ENCODE measurements at regions not wholly inside any gene's neighbourhood (a gene's known extent, or its start where the extent isn't known, plus 50 kb on each side); places are given as distances from the start of the nearest gene placed in this dataset.
A peak's percentile ranks its signal among the peaks of the same experiment; 100 is the strongest.

DNA sequence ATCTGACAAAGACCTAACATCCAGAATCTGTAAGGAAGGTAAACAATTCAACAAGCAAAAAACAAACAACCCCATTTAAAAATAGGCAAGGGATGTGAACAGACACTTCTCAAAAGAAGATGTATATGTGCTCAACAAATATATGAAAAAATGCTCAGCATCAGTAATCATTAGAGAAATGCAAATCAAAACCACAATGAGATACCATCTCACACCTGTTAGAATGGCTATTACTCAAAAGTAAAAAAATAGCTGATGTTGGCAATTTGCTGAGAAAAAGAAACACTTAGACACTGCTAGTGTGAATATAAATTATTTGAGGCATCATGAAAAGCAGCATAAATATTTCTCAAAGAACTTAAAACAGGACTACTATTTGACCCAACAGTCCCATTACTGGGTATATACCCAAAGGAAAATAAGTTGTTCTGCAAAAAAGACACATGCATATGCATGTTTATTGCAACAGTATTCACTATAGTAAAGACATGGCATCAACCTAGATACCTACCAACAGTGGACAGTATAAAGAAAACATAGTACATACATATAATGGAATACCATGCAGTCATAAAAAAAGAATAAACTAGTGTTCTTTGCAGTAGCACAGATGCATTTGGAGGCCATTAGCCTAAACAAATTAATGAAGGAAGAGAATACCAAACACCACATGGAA is 980.1 kb downstream of the KCNMA1 start:
- Histone ChIP-seq H3K4me3 (replicated peaks; ENCODE audit: low read depth, low read length) (no peak overlapping the region), H3K27me3 (replicated peaks; ENCODE audit: control insufficient read depth, insufficient read depth, low read length) (no peaks in the 10 kb centered on the region), H3K36me3 (ENCODE audit: control insufficient read depth, insufficient read depth, low read length) (no peaks in the 10 kb centered on the region)
- peak; percentile 6 for DNase-seq (ENCODE audit: extremely low read depth, insufficient read length)
- TF ChIP-seq, protein P1, sequence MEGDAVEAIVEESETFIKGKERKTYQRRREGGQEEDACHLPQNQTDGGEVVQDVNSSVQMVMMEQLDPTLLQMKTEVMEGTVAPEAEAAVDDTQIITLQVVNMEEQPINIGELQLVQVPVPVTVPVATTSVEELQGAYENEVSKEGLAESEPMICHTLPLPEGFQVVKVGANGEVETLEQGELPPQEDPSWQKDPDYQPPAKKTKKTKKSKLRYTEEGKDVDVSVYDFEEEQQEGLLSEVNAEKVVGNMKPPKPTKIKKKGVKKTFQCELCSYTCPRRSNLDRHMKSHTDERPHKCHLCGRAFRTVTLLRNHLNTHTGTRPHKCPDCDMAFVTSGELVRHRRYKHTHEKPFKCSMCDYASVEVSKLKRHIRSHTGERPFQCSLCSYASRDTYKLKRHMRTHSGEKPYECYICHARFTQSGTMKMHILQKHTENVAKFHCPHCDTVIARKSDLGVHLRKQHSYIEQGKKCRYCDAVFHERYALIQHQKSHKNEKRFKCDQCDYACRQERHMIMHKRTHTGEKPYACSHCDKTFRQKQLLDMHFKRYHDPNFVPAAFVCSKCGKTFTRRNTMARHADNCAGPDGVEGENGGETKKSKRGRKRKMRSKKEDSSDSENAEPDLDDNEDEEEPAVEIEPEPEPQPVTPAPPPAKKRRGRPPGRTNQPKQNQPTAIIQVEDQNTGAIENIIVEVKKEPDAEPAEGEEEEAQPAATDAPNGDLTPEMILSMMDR (IDR thresholded peaks at IDR 0.05; ENCODE audit: insufficient read depth, low read length, poor library complexity, severe bottlenecking), result no peak

DNA sequence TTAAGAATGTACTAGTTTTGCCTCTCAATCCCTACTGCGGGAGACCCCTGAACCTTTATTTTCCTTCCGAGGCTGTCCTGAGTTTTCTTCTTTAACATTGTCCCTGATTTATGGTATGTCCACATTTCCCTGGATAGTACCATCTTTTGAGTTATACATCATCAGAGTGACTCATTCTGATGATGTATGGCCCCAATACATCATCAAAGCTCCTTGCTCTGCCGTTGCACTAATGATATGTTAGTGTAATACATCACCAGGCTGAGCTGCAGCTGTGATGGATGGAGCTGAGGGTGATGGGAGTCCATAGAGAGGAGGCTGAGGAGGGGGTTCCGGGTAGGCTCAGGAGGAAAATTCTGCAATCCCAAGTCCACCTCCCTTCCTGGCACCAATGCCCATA is 986.5 kb downstream of the KCNMA1 start:
- TF ChIP-seq, protein P1 (IDR thresholded peaks at IDR 0.05; ENCODE audit: insufficient read depth, low read length, poor library complexity, severe bottlenecking), result no peak
- no peaks in the 10 kb centered on the region for H3K36me3 ChIP-seq (ENCODE audit: control insufficient read depth, insufficient read depth, low read length)
- H3K27me3 ChIP-seq (replicated peaks; ENCODE audit: control insufficient read depth, insufficient read depth, low read length), result no peaks in the 10 kb centered on the region
- DNase-seq (ENCODE audit: extremely low read depth, insufficient read length), result no peak
- H3K4me3 ChIP-seq (replicated peaks; ENCODE audit: low read depth, low read length), result no peak overlapping the region

- Histone ChIP-seq H3K4me3 (replicated peaks; ENCODE audit: low read depth, low read length) (no peak overlapping the region), H3K36me3 (ENCODE audit: control insufficient read depth, insufficient read depth, low read length) (no peaks in the 10 kb centered on the region), H3K27me3 (replicated peaks; ENCODE audit: control insufficient read depth, insufficient read depth, low read length) (no peaks in the 10 kb centered on the region; the same call in 1 of the 2 replicates)
- DNase-seq (ENCODE audit: extremely low read depth, insufficient read length), result no peak
- TF ChIP-seq, protein P1 (IDR thresholded peaks at IDR 0.05; ENCODE audit: insufficient read depth, low read length, poor library complexity, severe bottlenecking), result no peak
These were observed 987.9 kb downstream of the KCNMA1 start for GRCh38 chr10:76649723-76650127.

DNA sequence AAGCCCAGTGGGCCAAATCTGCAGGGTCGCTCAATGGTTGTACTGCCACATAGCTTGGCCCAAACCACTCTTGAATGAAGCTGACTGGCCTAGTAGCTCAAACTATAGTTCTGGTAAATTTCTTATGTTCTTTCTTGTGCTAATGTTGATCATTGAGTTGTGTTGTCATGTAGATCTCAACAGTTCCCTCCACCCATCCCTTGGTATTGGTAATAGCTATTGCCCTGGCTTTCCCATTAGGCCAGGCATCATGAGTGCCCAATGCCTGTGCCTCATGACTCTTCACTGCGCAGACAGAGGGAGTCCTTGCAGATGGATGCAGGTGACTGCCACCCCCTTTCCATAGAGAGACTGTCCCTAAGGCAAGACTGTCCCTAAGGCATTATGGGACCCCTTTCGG is 988.4 kb downstream of the KCNMA1 start:
- H3K36me3 ChIP-seq (ENCODE audit: control insufficient read depth, insufficient read depth, low read length), result no peaks in the 10 kb centered on the region
- H3K27me3 ChIP-seq (replicated peaks; ENCODE audit: control insufficient read depth, insufficient read depth, low read length), result no peaks in the 10 kb centered on the region; the same call in 1 of the 2 replicates
- no peak for DNase-seq (ENCODE audit: extremely low read depth, insufficient read length)
- TF ChIP-seq, protein P1 (IDR thresholded peaks at IDR 0.05; ENCODE audit: insufficient read depth, low read length, poor library complexity, severe bottlenecking), result no peak
- H3K4me3 ChIP-seq (replicated peaks; ENCODE audit: low read depth, low read length), result no peak overlapping the region

GRCh38 chr10:76647301-76647700 is 990.3 kb downstream of the KCNMA1 start:
- Histone ChIP-seq H3K27me3 (replicated peaks; ENCODE audit: control insufficient read depth, insufficient read depth, low read length) (no peaks in the 10 kb centered on the region; the same call in 1 of the 2 replicates), H3K4me3 (replicated peaks; ENCODE audit: low read depth, low read length) (no peak overlapping the region), H3K36me3 (ENCODE audit: control insufficient read depth, insufficient read depth, low read length) (no peaks in the 10 kb centered on the region)
- TF ChIP-seq, protein P1 (IDR thresholded peaks at IDR 0.05; ENCODE audit: insufficient read depth, low read length, poor library complexity, severe bottlenecking), result no peak
- DNase-seq (ENCODE audit: extremely low read depth, insufficient read length), result no peak
